ENCODE measurements at regions not wholly inside any gene's neighbourhood (a gene's known extent, or its start where the extent isn't known, plus 50 kb on each side); places are given as distances from the start of the nearest gene placed in this dataset.

DNA sequence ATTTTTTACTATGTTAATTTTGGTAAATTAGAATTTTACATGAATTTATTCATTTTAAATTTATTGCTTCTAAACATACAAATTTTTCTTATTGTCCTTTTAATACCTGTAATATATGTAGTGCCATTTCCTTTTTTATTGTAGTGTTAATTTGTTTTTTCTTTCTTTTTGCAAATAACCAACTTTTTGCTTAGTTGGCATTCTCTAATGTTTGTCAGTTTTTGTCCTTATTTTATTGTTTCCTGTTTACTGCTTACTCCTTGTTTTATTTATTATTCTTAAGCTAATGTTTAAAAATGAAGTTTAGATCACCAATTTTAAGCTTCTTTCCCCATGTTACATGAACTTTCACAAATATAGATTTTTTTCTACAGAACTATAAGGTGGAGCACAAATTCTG, 516.6 kb downstream of the SLITRK1 start:
- no peaks in the 10 kb centered on the region for H3K36me3 ChIP-seq (ENCODE audit: control insufficient read depth in 2 of 2, insufficient read depth in 2 of 2, low read length in 1 of 2)
- FAIRE-seq (no peak), DNase-seq (ENCODE audit: low read depth, low spot score) (no peak), ATAC-seq (no peak)
- ChIA-PET CTCF (no interaction called here), POLR2A (interaction anchor here (0.6 kb wide), 1 partner anchor 652 kb away, joined by 3 read pairs; no protein-coding TSS in a partner anchor), SMC1A (ENCODE audit: uncharacterized antibody, unreplicated experiment) (no interaction called here), RAD21 (ENCODE audit: unreplicated experiment) (no interaction called here)
- no peak overlapping the region for H3K4me2 ChIP-seq (ENCODE audit: control insufficient read depth, insufficient read depth)
- no peak overlapping the region for H3K27ac ChIP-seq (ENCODE audit: control insufficient read depth, insufficient read depth)
- no peaks in the 10 kb centered on the region for H3K9me3 ChIP-seq (replicated peaks; ENCODE audit: control insufficient read depth, insufficient read depth, low read length)
- H3K4me3 ChIP-seq, result no peak overlapping the region
- H3K9ac ChIP-seq (ENCODE audit: control insufficient read depth, insufficient read depth, low read length), result no peak overlapping the region
- no peaks in the 10 kb centered on the region for H3K4me1 ChIP-seq (ENCODE audit: control insufficient read depth, insufficient read depth, low read length)
- H4K20me1 ChIP-seq (ENCODE audit: control insufficient read depth, insufficient read depth), result no peaks in the 10 kb centered on the region
- no peak overlapping the region for H2AFZ ChIP-seq (ENCODE audit: control insufficient read depth, low read depth, low read length)
- intact Hi-C loops (cut with micrococcal nuclease; ENCODE audit: unreplicated experiment) (no loop called here), in situ Hi-C loops (cut with MboI) (no loop called here)
- TF ChIP-seq, protein P1, sequence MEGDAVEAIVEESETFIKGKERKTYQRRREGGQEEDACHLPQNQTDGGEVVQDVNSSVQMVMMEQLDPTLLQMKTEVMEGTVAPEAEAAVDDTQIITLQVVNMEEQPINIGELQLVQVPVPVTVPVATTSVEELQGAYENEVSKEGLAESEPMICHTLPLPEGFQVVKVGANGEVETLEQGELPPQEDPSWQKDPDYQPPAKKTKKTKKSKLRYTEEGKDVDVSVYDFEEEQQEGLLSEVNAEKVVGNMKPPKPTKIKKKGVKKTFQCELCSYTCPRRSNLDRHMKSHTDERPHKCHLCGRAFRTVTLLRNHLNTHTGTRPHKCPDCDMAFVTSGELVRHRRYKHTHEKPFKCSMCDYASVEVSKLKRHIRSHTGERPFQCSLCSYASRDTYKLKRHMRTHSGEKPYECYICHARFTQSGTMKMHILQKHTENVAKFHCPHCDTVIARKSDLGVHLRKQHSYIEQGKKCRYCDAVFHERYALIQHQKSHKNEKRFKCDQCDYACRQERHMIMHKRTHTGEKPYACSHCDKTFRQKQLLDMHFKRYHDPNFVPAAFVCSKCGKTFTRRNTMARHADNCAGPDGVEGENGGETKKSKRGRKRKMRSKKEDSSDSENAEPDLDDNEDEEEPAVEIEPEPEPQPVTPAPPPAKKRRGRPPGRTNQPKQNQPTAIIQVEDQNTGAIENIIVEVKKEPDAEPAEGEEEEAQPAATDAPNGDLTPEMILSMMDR (IDR thresholded peaks at IDR 0.05 in 2 of 3, conservative IDR thresholded peaks at IDR 0.05 in 1 of 3; ENCODE audit: control insufficient read depth in 2 of 3, extremely low read depth in 1 of 3, insufficient read depth in 1 of 3, low read depth in 3 of 3, low read length in 3 of 3), result no peak
- TF ChIP-seq GABPA (IDR thresholded peaks at IDR 0.05; ENCODE audit: low read depth) (no peak), NBN (IDR thresholded peaks at IDR 0.05) (no peak)
- no TSS peak for BruUV-seq (replicated peaks)
- H3K79me2 ChIP-seq (ENCODE audit: control insufficient read depth, insufficient read depth, low read length), result no peaks in the 10 kb centered on the region
- no peaks in the 10 kb centered on the region for H3K27me3 ChIP-seq (replicated peaks in 1 of 2; ENCODE audit: control insufficient read depth in 2 of 2, insufficient read depth in 2 of 2, low read length in 1 of 2)

DNA sequence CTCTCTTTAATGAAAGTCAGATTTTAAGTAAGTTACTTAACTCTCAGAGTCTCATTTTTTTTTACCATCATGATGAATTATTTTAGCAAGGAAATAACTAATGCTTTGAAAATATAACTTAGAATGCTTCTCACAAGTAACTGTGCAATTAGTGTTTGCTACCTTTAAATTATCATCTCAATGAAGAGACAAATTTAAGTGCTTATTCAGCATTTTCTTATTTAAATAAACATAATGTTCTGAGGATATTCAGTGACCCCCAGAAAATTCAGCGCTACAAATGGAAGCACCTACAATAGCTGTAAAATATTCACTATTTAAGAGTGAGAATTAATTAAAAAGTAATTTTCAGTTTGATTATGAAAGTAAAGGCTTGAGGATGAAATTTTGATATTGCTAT, 527.2 kb downstream of the SLITRK1 start:
- SMC1A ChIA-PET (ENCODE audit: uncharacterized antibody, unreplicated experiment), result no interaction called here
- Histone ChIP-seq H3K27ac (ENCODE audit: control insufficient read depth, insufficient read depth) (no peak overlapping the region), H3K4me2 (ENCODE audit: control insufficient read depth, insufficient read depth) (no peak overlapping the region), H4K20me1 (ENCODE audit: control insufficient read depth, insufficient read depth) (no peaks in the 10 kb centered on the region), H3K4me1 (ENCODE audit: control insufficient read depth, insufficient read depth, low read length) (no peaks in the 10 kb centered on the region), H3K4me3 (no peak overlapping the region), H3K79me2 (ENCODE audit: control insufficient read depth, insufficient read depth, low read length) (no peaks in the 10 kb centered on the region), H3K9ac (ENCODE audit: control insufficient read depth, insufficient read depth, low read length) (no peak overlapping the region), H3K9me3 (replicated peaks; ENCODE audit: control insufficient read depth, insufficient read depth, low read length) (no peaks in the 10 kb centered on the region), H3K36me3 (ENCODE audit: control insufficient read depth in 2 of 2, insufficient read depth in 2 of 2, low read length in 1 of 2) (no peaks in the 10 kb centered on the region), H2AFZ (ENCODE audit: control insufficient read depth, low read depth, low read length) (no peak overlapping the region), H3K27me3 (replicated peaks in 1 of 2; ENCODE audit: control insufficient read depth in 2 of 2, insufficient read depth in 2 of 2, low read length in 1 of 2) (no peaks in the 10 kb centered on the region)
- intact Hi-C loops (cut with micrococcal nuclease; ENCODE audit: unreplicated experiment), result no loop called here
- POLR2A ChIA-PET, result no interaction called here
- FAIRE-seq, result no peak
- no peak for DNase-seq (ENCODE audit: low read depth, low spot score)
- RAD21 ChIA-PET (ENCODE audit: unreplicated experiment), result no interaction called here
- WGBS (ENCODE audit: insufficient coverage, insufficient replicate concordance, low lambda C conversion rate, missing lambda C conversion rate), result 48% methylated on average over 1 of the region's 1 CpG
- TF ChIP-seq BACH1 (IDR thresholded peaks at IDR 0.05; ENCODE audit: borderline replicate concordance) (no peak), EZH2 (IDR thresholded peaks at IDR 0.05; ENCODE audit: borderline replicate concordance, control insufficient read depth, low read depth, low read length) (no peak), FOXK2 (IDR thresholded peaks at IDR 0.05) (no peak)
- TF ChIP-seq, protein P2, sequence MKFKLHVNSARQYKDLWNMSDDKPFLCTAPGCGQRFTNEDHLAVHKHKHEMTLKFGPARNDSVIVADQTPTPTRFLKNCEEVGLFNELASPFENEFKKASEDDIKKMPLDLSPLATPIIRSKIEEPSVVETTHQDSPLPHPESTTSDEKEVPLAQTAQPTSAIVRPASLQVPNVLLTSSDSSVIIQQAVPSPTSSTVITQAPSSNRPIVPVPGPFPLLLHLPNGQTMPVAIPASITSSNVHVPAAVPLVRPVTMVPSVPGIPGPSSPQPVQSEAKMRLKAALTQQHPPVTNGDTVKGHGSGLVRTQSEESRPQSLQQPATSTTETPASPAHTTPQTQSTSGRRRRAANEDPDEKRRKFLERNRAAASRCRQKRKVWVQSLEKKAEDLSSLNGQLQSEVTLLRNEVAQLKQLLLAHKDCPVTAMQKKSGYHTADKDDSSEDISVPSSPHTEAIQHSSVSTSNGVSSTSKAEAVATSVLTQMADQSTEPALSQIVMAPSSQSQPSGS (IDR thresholded peaks at IDR 0.05; ENCODE audit: low read length), result no peak
- TF ChIP-seq, protein P3, sequence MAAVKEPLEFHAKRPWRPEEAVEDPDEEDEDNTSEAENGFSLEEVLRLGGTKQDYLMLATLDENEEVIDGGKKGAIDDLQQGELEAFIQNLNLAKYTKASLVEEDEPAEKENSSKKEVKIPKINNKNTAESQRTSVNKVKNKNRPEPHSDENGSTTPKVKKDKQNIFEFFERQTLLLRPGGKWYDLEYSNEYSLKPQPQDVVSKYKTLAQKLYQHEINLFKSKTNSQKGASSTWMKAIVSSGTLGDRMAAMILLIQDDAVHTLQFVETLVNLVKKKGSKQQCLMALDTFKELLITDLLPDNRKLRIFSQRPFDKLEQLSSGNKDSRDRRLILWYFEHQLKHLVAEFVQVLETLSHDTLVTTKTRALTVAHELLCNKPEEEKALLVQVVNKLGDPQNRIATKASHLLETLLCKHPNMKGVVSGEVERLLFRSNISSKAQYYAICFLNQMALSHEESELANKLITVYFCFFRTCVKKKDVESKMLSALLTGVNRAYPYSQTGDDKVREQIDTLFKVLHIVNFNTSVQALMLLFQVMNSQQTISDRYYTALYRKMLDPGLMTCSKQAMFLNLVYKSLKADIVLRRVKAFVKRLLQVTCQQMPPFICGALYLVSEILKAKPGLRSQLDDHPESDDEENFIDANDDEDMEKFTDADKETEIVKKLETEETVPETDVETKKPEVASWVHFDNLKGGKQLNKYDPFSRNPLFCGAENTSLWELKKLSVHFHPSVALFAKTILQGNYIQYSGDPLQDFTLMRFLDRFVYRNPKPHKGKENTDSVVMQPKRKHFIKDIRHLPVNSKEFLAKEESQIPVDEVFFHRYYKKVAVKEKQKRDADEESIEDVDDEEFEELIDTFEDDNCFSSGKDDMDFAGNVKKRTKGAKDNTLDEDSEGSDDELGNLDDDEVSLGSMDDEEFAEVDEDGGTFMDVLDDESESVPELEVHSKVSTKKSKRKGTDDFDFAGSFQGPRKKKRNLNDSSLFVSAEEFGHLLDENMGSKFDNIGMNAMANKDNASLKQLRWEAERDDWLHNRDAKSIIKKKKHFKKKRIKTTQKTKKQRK (IDR thresholded peaks at IDR 0.05; ENCODE audit: low read depth, low read length), result no peak
- ATAC-seq, result no peak
- BruUV-seq (replicated peaks), result no TSS peak
- CTCF ChIA-PET, result no interaction called here
- in situ Hi-C loops (cut with MboI), result no loop called here

All from GM12878 (cell line).